Endothelial cell of umbilical vein (primary cell): ENCODE measurements at regions not wholly inside any gene's neighbourhood (a gene's known extent, or its start where the extent isn't known, plus 50 kb on each side); places are given as distances from the start of the nearest gene placed in this dataset.

Experiments used
- BruUV-seq: library from RNA; stranded (reverse); fragments of 400-500 nt; replicated peaks from 2 replicates; lab custom pipeline; 2021; lab: Mats Ljungman, UMichigan
- CTCF ChIA-PET: fragments of 300-600, 350-600 bp; sonication (Branson Sonifier 250); formaldehyde crosslinking; loops from one replicate; lab custom pipeline; 2021; ENCODE audit warnings: antibody characterized with exemption, inconsistent platforms; lab: Charles Lee
- POLR2A ChIA-PET: fragments of 300-600, 350-600 bp; sonication (Branson Sonifier 250); formaldehyde crosslinking; loops from one replicate; lab custom pipeline; 2021; ENCODE audit warnings: antibody characterized with exemption, inconsistent platforms; lab: Charles Lee
- DNase-seq: peaks from one replicate; pipeline ENCODE4 v3.0.0-alpha.2; 2011; ENCODE audit warnings: low read depth, low spot score
- FAIRE-seq: peaks from 2 replicates; lab custom pipeline; 2011; peaks lifted over from hg19 to GRCh38; lab: Jason Lieb, UNC
- H2AFZ ChIP-seq: 2 replicates; pipeline ENCODE4 v1.6.0; 2012; ENCODE audit warnings: low read depth, low read length, control low read depth, inconsistent platforms
- H3K27ac ChIP-seq: 2 replicates; pipeline ENCODE4 v1.5.1; 2011; ENCODE audit warnings: low read depth, mild to moderate bottlenecking, control low read depth, low read length, moderate library complexity; ENCODE audit not compliant: insufficient read depth
- H3K27me3 ChIP-seq, 2 experiments: 2 replicates each; pipeline versions ENCODE4 v1.6.0 to v1.6.1; 2011; ENCODE audit warnings: low read length in 2 of 2, mixed read lengths in 1 of 2; ENCODE audit not compliant: control insufficient read depth in 2 of 2, insufficient read depth in 2 of 2
- H3K36me3 ChIP-seq, 2 experiments: 2 replicates in 1 of 2; 3 replicates in 1 of 2; pipeline ENCODE4 v1.5.1; 2011; ENCODE audit warnings: low read length in 2 of 2, mild to moderate bottlenecking in 1 of 2, moderate library complexity in 1 of 2; ENCODE audit not compliant: control insufficient read depth in 2 of 2, insufficient read depth in 2 of 2; ENCODE audit errors: extremely low read depth in 1 of 2
- H3K4me1 ChIP-seq: 3 replicates; pipeline ENCODE4 v1.5.1; 2011; ENCODE audit warnings: mild to moderate bottlenecking, low read length; ENCODE audit not compliant: control insufficient read depth, insufficient read depth; ENCODE audit errors: extremely low read depth
- H3K4me2 ChIP-seq: 2 replicates; pipeline ENCODE4 v1.6.1; 2011; ENCODE audit warnings: low read length, control low read depth, mixed read lengths; ENCODE audit not compliant: insufficient read depth
- H3K4me3 ChIP-seq, 3 experiments: fragments of 200-600 bp in 1 of 3; sonication (generic), shearing (Covaris generic) in 1 of 3; replicated peaks in 1 of 3; 2 replicates each; pipeline ENCODE4 v1.5.1; 2011 to 2016; ENCODE audit warnings: control low read depth in 3 of 3, low read length in 3 of 3, mild to moderate bottlenecking in 2 of 3, inconsistent platforms in 1 of 3, low read depth in 1 of 3, moderate library complexity in 1 of 3; ENCODE audit not compliant: insufficient read depth in 1 of 3
- H3K79me2 ChIP-seq: 2 replicates; pipeline ENCODE4 v1.6.0; 2012; ENCODE audit warnings: low read length, inconsistent platforms; ENCODE audit not compliant: control insufficient read depth, insufficient read depth
- H3K9ac ChIP-seq: replicated peaks from 2 replicates; pipeline ENCODE3; 2011; ENCODE audit warnings: low read length, control low read depth; ENCODE audit not compliant: insufficient read depth; ENCODE audit errors: extremely low read depth
- H3K9me1 ChIP-seq: replicated peaks from 3 replicates; pipeline ENCODE4 v1.6.0; 2011; ENCODE audit warnings: mild to moderate bottlenecking, low read length; ENCODE audit not compliant: control insufficient read depth, insufficient read depth; ENCODE audit errors: extremely low read depth
- H3K9me3 ChIP-seq: replicated peaks from 2 replicates; pipeline ENCODE4 v1.5.1; 2012; ENCODE audit warnings: low read length, inconsistent platforms; ENCODE audit not compliant: control insufficient read depth, insufficient read depth
- H4K20me1 ChIP-seq: replicated peaks from 2 replicates; pipeline ENCODE3; 2011; ENCODE audit warnings: mild to moderate bottlenecking, low read length; ENCODE audit not compliant: control insufficient read depth, insufficient read depth; ENCODE audit errors: extremely low read depth
- EZH2 ChIP-seq: IDR thresholded peaks from 2 replicates; pipeline ENCODE4 v1.6.1; 2012; ENCODE audit warnings: borderline replicate concordance, low read depth, mild to moderate bottlenecking, moderate library complexity, low read length, inconsistent platforms; ENCODE audit not compliant: severe bottlenecking
- GATA2 ChIP-seq: IDR thresholded peaks from 2 replicates; pipeline ENCODE4 v1.7.0; 2011; ENCODE audit warnings: low read depth, mild to moderate bottlenecking, moderate library complexity, mixed read lengths, low read length; ENCODE audit not compliant: insufficient read length, insufficient read depth
- JUN ChIP-seq: IDR thresholded peaks from 2 replicates; pipeline ENCODE4 v1.6.1; 2011; ENCODE audit warnings: borderline replicate concordance, low read depth; ENCODE audit not compliant: insufficient read length, insufficient read depth
- MYC ChIP-seq: IDR thresholded peaks from one replicate; pipeline ENCODE4 v1.6.1; 2011; ENCODE audit warnings: mild to moderate bottlenecking, low read depth, low read length
- POLR2A ChIP-seq: IDR thresholded peaks from 2 replicates; pipeline ENCODE4 v1.6.1; 2012; ENCODE audit warnings: low read depth, mild to moderate bottlenecking, control low read depth, low read length
- POLR2AphosphoS5 ChIP-seq: IDR thresholded peaks from 2 replicates; pipeline ENCODE4 v1.6.1; 2012; ENCODE audit warnings: low read depth, mild to moderate bottlenecking, control low read depth, low read length, moderate library complexity; ENCODE audit not compliant: insufficient read depth
- dilution Hi-C: fragments of 300-500 bp; cut with MboI; formaldehyde crosslinking; loops from one replicate; pipeline ENCODE4 v1.15.0; 2019; ENCODE audit warnings: low sequenced_read_pairs; ENCODE audit not compliant: extremely low pct_ligation_motif_present
- intact Hi-C: fragments of 100-400 bp; cut with micrococcal nuclease; formaldehyde crosslinking; loops from one replicate; pipeline ENCODE4 v1.10.0; 2022
- TF ChIP-seq, protein P1 (sequence below), 2 donors: IDR thresholded peaks; 1 replicate in 1 of 2; 2 replicates in 1 of 2; pipeline ENCODE4 v1.5.1; 2011; ENCODE audit warnings: low read length in 2 of 2, mild to moderate bottlenecking in 2 of 2, moderate library complexity in 2 of 2, control low read depth in 1 of 2, inconsistent platforms in 1 of 2, low read depth in 1 of 2; ENCODE audit not compliant: insufficient read depth in 1 of 2; ENCODE audit errors: extremely low read depth in 1 of 2
- TF ChIP-seq, protein P2 (sequence below): IDR thresholded peaks from 2 replicates; pipeline ENCODE4 v1.6.1; 2011; ENCODE audit not compliant: insufficient read depth, insufficient read length

DNA sequence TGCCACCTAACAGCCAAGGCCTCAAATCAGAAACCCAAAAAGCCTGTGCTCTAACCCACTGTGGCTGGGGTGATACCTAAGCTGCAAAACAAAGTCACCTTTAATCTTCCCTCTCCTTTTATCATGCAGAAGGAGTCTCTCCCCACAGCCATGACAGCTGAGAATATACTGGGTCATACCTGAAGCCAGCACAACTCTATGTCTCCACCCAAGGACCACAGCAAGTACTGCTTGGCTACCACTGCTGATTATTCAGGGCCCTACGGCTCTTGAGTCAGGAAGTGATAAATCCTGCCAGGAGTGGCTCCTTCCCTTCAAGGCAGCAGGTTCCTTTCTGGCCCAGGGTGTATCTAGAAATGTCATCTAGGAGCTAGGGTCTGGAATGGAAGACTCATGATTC lies 151.5 kb upstream of the TOM1L1 start:
- no peak overlapping the region for H2AFZ ChIP-seq
- H3K27ac ChIP-seq, result no peak overlapping the region
- no peaks in the 10 kb centered on the region for H3K9me1 ChIP-seq
- H3K36me3 ChIP-seq, result no peaks in the 10 kb centered on the region
- no peak for TF ChIP-seq POLR2A
- TF ChIP-seq JUN, result no peak
- TF ChIP-seq, protein P1, sequence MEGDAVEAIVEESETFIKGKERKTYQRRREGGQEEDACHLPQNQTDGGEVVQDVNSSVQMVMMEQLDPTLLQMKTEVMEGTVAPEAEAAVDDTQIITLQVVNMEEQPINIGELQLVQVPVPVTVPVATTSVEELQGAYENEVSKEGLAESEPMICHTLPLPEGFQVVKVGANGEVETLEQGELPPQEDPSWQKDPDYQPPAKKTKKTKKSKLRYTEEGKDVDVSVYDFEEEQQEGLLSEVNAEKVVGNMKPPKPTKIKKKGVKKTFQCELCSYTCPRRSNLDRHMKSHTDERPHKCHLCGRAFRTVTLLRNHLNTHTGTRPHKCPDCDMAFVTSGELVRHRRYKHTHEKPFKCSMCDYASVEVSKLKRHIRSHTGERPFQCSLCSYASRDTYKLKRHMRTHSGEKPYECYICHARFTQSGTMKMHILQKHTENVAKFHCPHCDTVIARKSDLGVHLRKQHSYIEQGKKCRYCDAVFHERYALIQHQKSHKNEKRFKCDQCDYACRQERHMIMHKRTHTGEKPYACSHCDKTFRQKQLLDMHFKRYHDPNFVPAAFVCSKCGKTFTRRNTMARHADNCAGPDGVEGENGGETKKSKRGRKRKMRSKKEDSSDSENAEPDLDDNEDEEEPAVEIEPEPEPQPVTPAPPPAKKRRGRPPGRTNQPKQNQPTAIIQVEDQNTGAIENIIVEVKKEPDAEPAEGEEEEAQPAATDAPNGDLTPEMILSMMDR (IDR thresholded peaks at IDR 0.05; ENCODE audit: extremely low read depth in 1 of 2, insufficient read depth in 1 of 2, low read depth in 1 of 2, low read length in 2 of 2), result no peak
- no peak for TF ChIP-seq POLR2AphosphoS5
- no peak for TF ChIP-seq EZH2
- no peak for TF ChIP-seq MYC
- TF ChIP-seq GATA2, result no peak
- TF ChIP-seq, protein P2, sequence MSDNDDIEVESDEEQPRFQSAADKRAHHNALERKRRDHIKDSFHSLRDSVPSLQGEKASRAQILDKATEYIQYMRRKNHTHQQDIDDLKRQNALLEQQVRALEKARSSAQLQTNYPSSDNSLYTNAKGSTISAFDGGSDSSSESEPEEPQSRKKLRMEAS, result no peak
- no peaks in the 10 kb centered on the region for H3K27me3 ChIP-seq
- no peaks in the 10 kb centered on the region for H3K4me1 ChIP-seq
- ChIA-PET POLR2A (no interaction called here), CTCF (no interaction called here)
- no peak for FAIRE-seq
- dilution Hi-C loops (no loop called here), intact Hi-C loops (no loop called here)
- no peaks in the 10 kb centered on the region for H4K20me1 ChIP-seq
- BruUV-seq, result no TSS peak
- no peaks in the 10 kb centered on the region for H3K79me2 ChIP-seq
- H3K4me2 ChIP-seq, result no peak overlapping the region
- no peak for DNase-seq
- H3K4me3 ChIP-seq, result no peak overlapping the region
- peaks cover 2% of the 10 kb centered on the region for H3K9me3 ChIP-seq
- H3K9ac ChIP-seq, result no peak overlapping the region
